LNCAP (cell line): ENCODE measurements at regions not wholly inside any gene's neighbourhood (a gene's known extent, or its start where the extent isn't known, plus 50 kb on each side); places are given as distances from the start of the nearest gene placed in this dataset.

Source experiments
- CTCF ChIP-seq: fragments of 450-650 bp; IDR thresholded peaks from 2 replicates; pipeline ENCODE4 v1.5.1; 2017; ENCODE audit warnings: mild to moderate bottlenecking

GRCh38 chr13:90952326-90952725 is 395.2 kb upstream of the MIR17HG start:
- TF ChIP-seq CTCF: no peak

- no peak for TF ChIP-seq CTCF
Measured at GRCh38 chr13:90954605-90955195, 392.8 kb upstream of the MIR17HG start.

GRCh38 chr13:90956031-90956430 is 391.5 kb upstream of the MIR17HG start:
- no peak for TF ChIP-seq CTCF

- TF ChIP-seq CTCF: no peak
Measured at GRCh38 chr13:90958866-90959265, 388.6 kb upstream of the MIR17HG start.

- peak; percentile 75 for TF ChIP-seq CTCF
Measured at GRCh38 chr13:90968166-90968904, 379.2 kb upstream of the MIR17HG start.

GRCh38 chr13:90974249-90974975 is 373.1 kb upstream of the MIR17HG start:
- TF ChIP-seq CTCF: no peak

- no peak for TF ChIP-seq CTCF
Measured at GRCh38 chr13:90979059-90979458, 368.4 kb upstream of the MIR17HG start.
